ENCODE measurements at regions not wholly inside any gene's neighbourhood (a gene's known extent, or its start where the extent isn't known, plus 50 kb on each side); places are given as distances from the start of the nearest gene placed in this dataset.

GRCh38 chr1:30380625-30380984, 342.8 kb downstream of the MATN1 start:
- ChIA-PET CTCF (interaction anchor here (0.5 to 2.2 kb wide), 37 partner anchors 9 to 1150 kb away, joined by 3 to 17 read pairs (median 4); partner anchors contain the start of gene MECR), POLR2A (ENCODE audit: low non-redundant PET) (no interaction called here)
- no peak for DNase-seq (ENCODE audit: low spot score)
- peak; percentile 58; the same call in 1 of the 2 replicates for TF ChIP-seq CTCF (conservative IDR thresholded peaks at IDR 0.05; ENCODE audit: low read depth)
- no peak overlapping the region for H3K27ac ChIP-seq

- ChIA-PET CTCF (interaction anchor here (0.6 to 2.2 kb wide), 38 partner anchors 8 to 1322 kb away, joined by 3 to 17 read pairs (median 4); partner anchors contain the start of gene MECR), POLR2A (ENCODE audit: low non-redundant PET) (no interaction called here)
- TF ChIP-seq CTCF (conservative IDR thresholded peaks at IDR 0.05; ENCODE audit: low read depth) = peak; percentile 89
- peak overlapping the region; percentile 42 for H3K27ac ChIP-seq
- DNase-seq (ENCODE audit: low spot score) = peak; percentile 82
These were observed 343.4 kb downstream of the MATN1 start for GRCh38 chr1:30379684-30380624.

- ChIA-PET CTCF (interaction anchor here (0.6 to 1.9 kb wide), 6 partner anchors 15 to 1321 kb away, joined by 3 to 16 read pairs (median 5); no protein-coding TSS in a partner anchor), POLR2A (ENCODE audit: low non-redundant PET) (no interaction called here)
- peak; percentile 48 for DNase-seq (ENCODE audit: low spot score)
- peak overlapping the region; percentile 42 for H3K27ac ChIP-seq
- no peak for TF ChIP-seq CTCF (conservative IDR thresholded peaks at IDR 0.05; ENCODE audit: low read depth)
These were observed 344.3 kb downstream of the MATN1 start for GRCh38 chr1:30378991-30379581.

- POLR2A ChIA-PET (ENCODE audit: low non-redundant PET) = no interaction called here
- CTCF ChIA-PET = interaction anchor here (0.5 kb wide), 1 partner anchor 136 kb away, joined by 5 read pairs; no protein-coding TSS in a partner anchor
- H3K27ac ChIP-seq = no peak overlapping the region
- no peak for TF ChIP-seq CTCF (conservative IDR thresholded peaks at IDR 0.05; ENCODE audit: low read depth)
- no peak for DNase-seq (ENCODE audit: low spot score)
These were observed 345.3 kb downstream of the MATN1 start for GRCh38 chr1:30378003-30378596.

GRCh38 chr1:30377230-30378002, 346.0 kb downstream of the MATN1 start:
- ChIA-PET CTCF (interaction anchor here (0.5 to 1.0 kb wide), 2 partner anchors 329 to 506 kb away, joined by 3 to 4 read pairs; no protein-coding TSS in a partner anchor), POLR2A (ENCODE audit: low non-redundant PET) (no interaction called here)
- H3K27ac ChIP-seq = no peak overlapping the region
- no peak for DNase-seq (ENCODE audit: low spot score)
- no peak for TF ChIP-seq CTCF (conservative IDR thresholded peaks at IDR 0.05; ENCODE audit: low read depth)

Data from RWPE1 (cell line).